ENCODE measurements at regions not wholly inside any gene's neighbourhood (a gene's known extent, or its start where the extent isn't known, plus 50 kb on each side); places are given as distances from the start of the nearest gene placed in this dataset.

GRCh38 chr10:43808136-43808535 is 159.5 kb upstream of the ZNF32 start:
- intact Hi-C loops (cut with DNase I), result no loop called here
- no peaks in the 10 kb centered on the region for H3K4me1 ChIP-seq
- H3K36me3 ChIP-seq, result no peaks in the 10 kb centered on the region

GRCh38 chr10:43806831-43807640 is 158.4 kb upstream of the ZNF32 start:
- H3K27ac ChIP-seq, result no peak overlapping the region
- TF ChIP-seq, protein P1, sequence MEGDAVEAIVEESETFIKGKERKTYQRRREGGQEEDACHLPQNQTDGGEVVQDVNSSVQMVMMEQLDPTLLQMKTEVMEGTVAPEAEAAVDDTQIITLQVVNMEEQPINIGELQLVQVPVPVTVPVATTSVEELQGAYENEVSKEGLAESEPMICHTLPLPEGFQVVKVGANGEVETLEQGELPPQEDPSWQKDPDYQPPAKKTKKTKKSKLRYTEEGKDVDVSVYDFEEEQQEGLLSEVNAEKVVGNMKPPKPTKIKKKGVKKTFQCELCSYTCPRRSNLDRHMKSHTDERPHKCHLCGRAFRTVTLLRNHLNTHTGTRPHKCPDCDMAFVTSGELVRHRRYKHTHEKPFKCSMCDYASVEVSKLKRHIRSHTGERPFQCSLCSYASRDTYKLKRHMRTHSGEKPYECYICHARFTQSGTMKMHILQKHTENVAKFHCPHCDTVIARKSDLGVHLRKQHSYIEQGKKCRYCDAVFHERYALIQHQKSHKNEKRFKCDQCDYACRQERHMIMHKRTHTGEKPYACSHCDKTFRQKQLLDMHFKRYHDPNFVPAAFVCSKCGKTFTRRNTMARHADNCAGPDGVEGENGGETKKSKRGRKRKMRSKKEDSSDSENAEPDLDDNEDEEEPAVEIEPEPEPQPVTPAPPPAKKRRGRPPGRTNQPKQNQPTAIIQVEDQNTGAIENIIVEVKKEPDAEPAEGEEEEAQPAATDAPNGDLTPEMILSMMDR (IDR thresholded peaks at IDR 0.05), result no peak
- H3K27me3 ChIP-seq, result no peaks in the 10 kb centered on the region
- ATAC-seq, result no peak
- DNase-seq, result no peak
- H3K4me1 ChIP-seq, result no peaks in the 10 kb centered on the region
- H3K36me3 ChIP-seq, result no peaks in the 10 kb centered on the region
- no peak overlapping the region for H3K4me3 ChIP-seq
- intact Hi-C loops (cut with DNase I), result no loop called here
- H3K9me3 ChIP-seq, result no peaks in the 10 kb centered on the region

More at GRCh38 chr10:43808136-43808535, 159.5 kb upstream of the ZNF32 start:
- TF ChIP-seq, protein P1 (IDR thresholded peaks at IDR 0.05), result no peak
- Histone ChIP-seq H3K9me3 (no peaks in the 10 kb centered on the region), H3K4me3 (no peak overlapping the region), H3K27ac (no peak overlapping the region), H3K27me3 (no peaks in the 10 kb centered on the region)
- ATAC-seq (no peak), DNase-seq (no peak)

GRCh38 chr10:43803791-43804190 is 155.1 kb upstream of the ZNF32 start:
- H3K27ac ChIP-seq, result no peak overlapping the region
- H3K36me3 ChIP-seq, result no peaks in the 10 kb centered on the region
- no peaks in the 10 kb centered on the region for H3K9me3 ChIP-seq
- H3K27me3 ChIP-seq, result no peaks in the 10 kb centered on the region
- TF ChIP-seq, protein P1 (IDR thresholded peaks at IDR 0.05), result no peak
- no peak for DNase-seq
- no peaks in the 10 kb centered on the region for H3K4me1 ChIP-seq
- H3K4me3 ChIP-seq, result no peak overlapping the region
- intact Hi-C loops (cut with DNase I), result no loop called here
- ATAC-seq, result no peak

DNA sequence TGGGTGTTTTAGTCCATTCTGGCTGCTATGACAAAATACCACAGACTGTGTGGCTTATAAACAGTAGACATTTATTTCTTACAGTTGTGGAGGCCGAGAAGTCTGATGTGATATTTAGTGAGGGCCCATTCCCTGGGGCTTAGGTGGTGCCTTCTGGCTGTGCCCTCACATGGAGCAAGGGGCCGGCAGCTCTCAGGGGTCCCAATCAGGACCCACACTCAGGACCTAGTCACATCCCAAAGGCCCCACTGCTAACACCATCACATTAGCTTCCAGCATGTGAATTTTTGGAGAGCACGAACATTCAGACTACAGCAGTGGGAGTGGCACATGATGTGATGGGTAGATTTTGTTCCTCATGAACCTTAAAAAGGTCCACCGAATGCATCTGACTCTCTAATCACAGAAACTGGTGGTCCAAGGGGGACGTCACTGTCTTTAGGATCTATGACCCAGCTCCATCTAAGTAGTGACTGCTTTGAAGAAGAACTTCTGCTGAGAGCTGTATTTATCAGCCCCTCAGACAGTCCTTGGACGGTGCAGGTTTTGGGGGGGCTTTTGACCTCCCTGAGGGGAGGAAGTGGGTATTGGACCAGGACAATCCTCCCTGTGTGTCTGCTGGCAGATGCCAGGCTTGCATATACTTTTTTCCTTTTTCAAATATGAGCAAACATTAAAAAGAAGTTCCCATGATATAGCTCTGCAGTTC is 154.5 kb upstream of the ZNF32 start:
- Histone ChIP-seq H3K4me3 (no peak overlapping the region), H3K27me3 (no peaks in the 10 kb centered on the region), H3K27ac (no peak overlapping the region), H3K9me3 (no peaks in the 10 kb centered on the region), H3K36me3 (no peaks in the 10 kb centered on the region), H3K4me1 (no peaks in the 10 kb centered on the region)
- ATAC-seq (no peak), DNase-seq (no peak)
- TF ChIP-seq, protein P1 (IDR thresholded peaks at IDR 0.05), result no peak
- intact Hi-C loops (cut with DNase I), result no loop called here

GRCh38 chr10:43801626-43802025 is 152.9 kb upstream of the ZNF32 start:
- Histone ChIP-seq H3K27me3 (no peaks in the 10 kb centered on the region), H3K27ac (no peak overlapping the region), H3K4me1 (no peaks in the 10 kb centered on the region), H3K4me3 (no peak overlapping the region), H3K9me3 (no peaks in the 10 kb centered on the region), H3K36me3 (no peaks in the 10 kb centered on the region)
- no peak for DNase-seq
- TF ChIP-seq, protein P1 (IDR thresholded peaks at IDR 0.05), result no peak
- no peak for ATAC-seq
- intact Hi-C loops (cut with DNase I), result no loop called here
